ENCODE measurements at regions not wholly inside any gene's neighbourhood (a gene's known extent, or its start where the extent isn't known, plus 50 kb on each side); places are given as distances from the start of the nearest gene placed in this dataset.
A peak's percentile ranks its signal among the peaks of the same experiment; 100 is the strongest.
"Not testable (repeated sequence)": the region's sequence is repeated elsewhere in the genome, so short reads cannot be mapped to it uniquely, and the experiment has no call there.

GRCh38 chr11:97614606-97615005 lies 1224.8 kb downstream of the JRKL start:
- no peak for DNase-seq

GRCh38 chr11:97615546-97615945 lies 1225.7 kb downstream of the JRKL start:
- DNase-seq = no peak

GRCh38 chr11:97617031-97617430 lies 1227.2 kb downstream of the JRKL start:
- DNase-seq = peak; percentile 5

GRCh38 chr11:97620007-97620406 lies 1230.2 kb downstream of the JRKL start:
- DNase-seq = no peak

GRCh38 chr11:97621282-97621681 lies 1231.5 kb downstream of the JRKL start:
- DNase-seq = no peak

- DNase-seq = no peak
Observed at GRCh38 chr11:97622795-97623194, 1233.0 kb downstream of the JRKL start.

GRCh38 chr11:97636741-97637140 lies 1246.9 kb downstream of the JRKL start:
- DNase-seq = not testable (repeated sequence)

- no peak for DNase-seq
Observed at GRCh38 chr11:97637701-97638100, 1247.9 kb downstream of the JRKL start.

GRCh38 chr11:97638641-97639224 lies 1248.9 kb downstream of the JRKL start:
- no peak for DNase-seq

GRCh38 chr11:97641988-97642387 lies 1252.2 kb downstream of the JRKL start:
- no peak for DNase-seq

GRCh38 chr11:97645736-97646135 lies 1255.9 kb downstream of the JRKL start:
- DNase-seq = no peak

GRCh38 chr11:97656356-97656755 lies 1266.5 kb downstream of the JRKL start:
- no peak for DNase-seq

GRCh38 chr11:97657852-97658251 lies 1268.0 kb downstream of the JRKL start:
- DNase-seq = no peak

- no peak for DNase-seq
Observed at GRCh38 chr11:97667057-97667456, 1277.2 kb downstream of the JRKL start.

GRCh38 chr11:97683733-97684132 lies 1293.9 kb downstream of the JRKL start:
- DNase-seq = peak; percentile 91

- DNase-seq = no peak
Observed at GRCh38 chr11:97684486-97685439, 1295.0 kb downstream of the JRKL start.

- DNase-seq = peak; percentile 26
Observed at GRCh38 chr11:97685695-97686094, 1295.9 kb downstream of the JRKL start.

GRCh38 chr11:97687111-97687510 lies 1297.3 kb downstream of the JRKL start:
- no peak for DNase-seq

GRCh38 chr11:97691061-97691460 lies 1301.2 kb downstream of the JRKL start:
- DNase-seq = no peak

- DNase-seq = peak; percentile 79
Observed at GRCh38 chr11:97702951-97703350, 1313.1 kb downstream of the JRKL start.

- DNase-seq = no peak
Observed at GRCh38 chr11:97703851-97704250, 1314.0 kb downstream of the JRKL start.

GRCh38 chr11:97705441-97705840 lies 1315.3 kb upstream of the CNTN5 start:
- not testable (repeated sequence) for DNase-seq

GRCh38 chr11:97717922-97718321 lies 1302.8 kb upstream of the CNTN5 start:
- no peak for DNase-seq

GRCh38 chr11:97722065-97722464 lies 1298.7 kb upstream of the CNTN5 start:
- DNase-seq = no peak

All from OCI-M1 (cell line).